ENCODE measurements at regions not wholly inside any gene's neighbourhood (a gene's known extent, or its start where the extent isn't known, plus 50 kb on each side); places are given as distances from the start of the nearest gene placed in this dataset.

DNA sequence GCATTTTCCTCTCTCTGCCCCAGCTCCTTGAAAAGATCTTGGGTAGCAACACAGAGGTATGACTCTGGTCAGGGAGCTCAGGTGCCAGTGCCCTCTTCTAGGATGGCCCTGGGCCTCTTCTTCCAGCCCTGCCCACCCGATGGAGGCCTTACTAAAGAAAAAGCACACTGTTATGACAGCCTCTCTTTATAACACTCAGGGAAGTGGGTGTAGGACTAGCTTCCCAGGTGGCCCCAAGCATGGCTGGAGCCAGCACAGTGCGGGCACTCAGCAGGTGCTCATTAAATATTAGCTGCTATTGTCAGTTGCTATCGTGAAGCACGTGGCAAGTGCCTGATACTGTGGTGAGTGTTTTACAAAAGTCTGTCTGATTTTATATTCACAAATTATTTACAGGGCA is 127.2 kb upstream of the B3GAT1 start:
- TF ChIP-seq EZH2 (IDR thresholded peaks at IDR 0.05; ENCODE audit: borderline replicate concordance, insufficient read depth, low read depth, low read length, poor library complexity, severe bottlenecking): no peak
- TF ChIP-seq CTCF (IDR thresholded peaks at IDR 0.05): no peak
